ENCODE measurements at regions not wholly inside any gene's neighbourhood (a gene's known extent, or its start where the extent isn't known, plus 50 kb on each side); places are given as distances from the start of the nearest gene placed in this dataset.

DNA sequence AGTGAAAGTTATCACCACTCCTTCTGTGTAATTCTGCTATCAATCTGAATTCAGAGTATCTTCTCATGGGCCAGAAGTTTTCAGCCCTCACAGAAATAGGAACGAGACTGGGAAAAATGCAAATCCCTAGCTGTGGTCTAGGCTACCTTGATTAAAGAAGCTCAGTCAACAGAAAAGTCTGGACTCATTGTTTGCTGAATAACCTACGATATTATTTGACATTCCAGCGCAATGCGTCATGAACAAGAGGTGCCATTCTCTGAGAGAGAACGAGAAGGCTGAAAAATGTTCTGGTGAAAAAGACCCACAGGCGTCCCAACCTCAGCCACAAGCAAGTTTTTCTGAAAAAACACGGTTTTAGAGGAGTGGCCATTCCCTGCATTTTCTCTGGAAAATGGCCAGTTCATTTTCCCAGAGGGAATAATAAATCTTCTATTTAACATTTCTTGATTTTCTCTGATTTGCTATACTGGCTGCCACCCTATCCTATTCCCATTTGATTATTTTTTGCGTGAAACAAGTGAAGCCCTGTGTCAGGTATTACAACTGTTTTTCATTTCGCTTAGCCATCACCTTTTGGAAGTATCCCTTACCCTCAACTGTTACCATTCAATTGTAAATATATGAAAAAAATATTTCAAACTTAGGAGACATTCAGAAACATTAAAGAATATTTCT lies 1117.6 kb upstream of the PRKX start:
- FAIRE-seq, result peak; percentile 43
- no peaks in the 10 kb centered on the region for H3K27me3 ChIP-seq (ENCODE audit: control insufficient read depth, extremely low read depth, insufficient read depth, low read length)
- H3K4me2 ChIP-seq (ENCODE audit: control insufficient read depth, extremely low read depth, insufficient read depth, low read depth, low read length), result no peak overlapping the region

DNA sequence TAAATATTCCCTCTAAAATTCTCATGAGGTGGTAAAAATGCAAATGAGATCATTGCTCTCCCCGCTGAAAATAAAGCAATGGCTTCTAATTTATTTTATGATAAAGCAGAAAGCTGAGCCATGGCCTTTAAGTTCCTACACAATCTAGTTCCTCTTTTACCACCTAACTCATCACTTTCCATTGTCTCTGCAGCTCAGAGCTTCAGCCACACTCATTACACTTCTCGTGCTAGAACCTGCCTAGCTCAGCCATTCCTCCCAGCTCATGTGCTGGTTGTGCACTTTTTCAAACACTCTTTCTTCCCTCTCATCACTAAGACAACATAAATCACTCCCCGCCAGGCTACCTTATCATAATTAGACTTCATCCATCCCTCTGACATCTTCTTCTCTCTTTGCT lies 1112.1 kb upstream of the PRKX start:
- no peaks in the 10 kb centered on the region for H3K9me1 ChIP-seq (ENCODE audit: control insufficient read depth, extremely low read depth, insufficient read depth, low read length)
- H3K36me3 ChIP-seq (ENCODE audit: control insufficient read depth in 2 of 2, extremely low read depth in 1 of 2, insufficient read depth in 2 of 2, low read length in 2 of 2), result no peaks in the 10 kb centered on the region
- FAIRE-seq, result no peak

More for the DNA sequence above, 1117.6 kb upstream of the PRKX start:
- H3K36me3 ChIP-seq (ENCODE audit: control insufficient read depth in 2 of 2, extremely low read depth in 1 of 2, insufficient read depth in 2 of 2, low read length in 2 of 2), result no peaks in the 10 kb centered on the region
- dilution Hi-C loops (cut with MboI; ENCODE audit: extremely low pct_ligation_motif_present, low sequenced_read_pairs), result no loop called here
- no peaks in the 10 kb centered on the region for H4K20me1 ChIP-seq (ENCODE audit: control insufficient read depth, extremely low read depth, insufficient read depth, low read length)
- no peaks in the 10 kb centered on the region for H3K9me1 ChIP-seq (ENCODE audit: control insufficient read depth, extremely low read depth, insufficient read depth, low read length)
- no peak overlapping the region for H2AFZ ChIP-seq (ENCODE audit: control insufficient read depth, low read length)
- DNase-seq (ENCODE audit: low read depth, low spot score), result no peak
- H3K27ac ChIP-seq (ENCODE audit: control insufficient read depth, insufficient read depth, low read length), result no peak overlapping the region
- H3K4me3 ChIP-seq (ENCODE audit: control insufficient read depth in 2 of 3, extremely low read depth in 1 of 3, insufficient read depth in 2 of 3, low read depth in 1 of 3, low read length in 3 of 3), result no peak overlapping the region
- no peaks in the 10 kb centered on the region for H3K4me1 ChIP-seq (ENCODE audit: control insufficient read depth, extremely low read depth, insufficient read depth, low read length)
- TF ChIP-seq, protein P1, sequence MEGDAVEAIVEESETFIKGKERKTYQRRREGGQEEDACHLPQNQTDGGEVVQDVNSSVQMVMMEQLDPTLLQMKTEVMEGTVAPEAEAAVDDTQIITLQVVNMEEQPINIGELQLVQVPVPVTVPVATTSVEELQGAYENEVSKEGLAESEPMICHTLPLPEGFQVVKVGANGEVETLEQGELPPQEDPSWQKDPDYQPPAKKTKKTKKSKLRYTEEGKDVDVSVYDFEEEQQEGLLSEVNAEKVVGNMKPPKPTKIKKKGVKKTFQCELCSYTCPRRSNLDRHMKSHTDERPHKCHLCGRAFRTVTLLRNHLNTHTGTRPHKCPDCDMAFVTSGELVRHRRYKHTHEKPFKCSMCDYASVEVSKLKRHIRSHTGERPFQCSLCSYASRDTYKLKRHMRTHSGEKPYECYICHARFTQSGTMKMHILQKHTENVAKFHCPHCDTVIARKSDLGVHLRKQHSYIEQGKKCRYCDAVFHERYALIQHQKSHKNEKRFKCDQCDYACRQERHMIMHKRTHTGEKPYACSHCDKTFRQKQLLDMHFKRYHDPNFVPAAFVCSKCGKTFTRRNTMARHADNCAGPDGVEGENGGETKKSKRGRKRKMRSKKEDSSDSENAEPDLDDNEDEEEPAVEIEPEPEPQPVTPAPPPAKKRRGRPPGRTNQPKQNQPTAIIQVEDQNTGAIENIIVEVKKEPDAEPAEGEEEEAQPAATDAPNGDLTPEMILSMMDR (optimal IDR thresholded peaks at IDR 0.05 in 1 of 3, IDR thresholded peaks at IDR 0.05 in 1 of 3, conservative IDR thresholded peaks at IDR 0.05 in 1 of 3; ENCODE audit: extremely low read depth in 1 of 3, insufficient read depth in 2 of 3, low read length in 3 of 3), result no peak
- no peak for TF ChIP-seq EZH2 (IDR thresholded peaks at IDR 0.05; ENCODE audit: low read length)
- no peak overlapping the region for H3K9ac ChIP-seq (ENCODE audit: control insufficient read depth, extremely low read depth, insufficient read depth, low read length)
- H3K9me3 ChIP-seq (ENCODE audit: control insufficient read depth, low read depth, low read length), result peaks cover 2% of the 10 kb centered on the region
- no peaks in the 10 kb centered on the region for H3K79me2 ChIP-seq (ENCODE audit: control insufficient read depth, insufficient read depth, low read length)

More for the DNA sequence above, 1112.1 kb upstream of the PRKX start:
- no peaks in the 10 kb centered on the region for H3K9me3 ChIP-seq (ENCODE audit: control insufficient read depth, low read depth, low read length)
- no peaks in the 10 kb centered on the region for H3K4me1 ChIP-seq (ENCODE audit: control insufficient read depth, extremely low read depth, insufficient read depth, low read length)
- DNase-seq (ENCODE audit: low read depth, low spot score), result no peak
- no peak for TF ChIP-seq EZH2 (IDR thresholded peaks at IDR 0.05; ENCODE audit: low read length)
- TF ChIP-seq, protein P1 (optimal IDR thresholded peaks at IDR 0.05 in 1 of 3, IDR thresholded peaks at IDR 0.05 in 1 of 3, conservative IDR thresholded peaks at IDR 0.05 in 1 of 3; ENCODE audit: extremely low read depth in 1 of 3, insufficient read depth in 2 of 3, low read length in 3 of 3), result no peak
- H3K4me2 ChIP-seq (ENCODE audit: control insufficient read depth, extremely low read depth, insufficient read depth, low read depth, low read length), result no peak overlapping the region
- no peaks in the 10 kb centered on the region for H3K27me3 ChIP-seq (ENCODE audit: control insufficient read depth, extremely low read depth, insufficient read depth, low read length)
- H3K4me3 ChIP-seq (ENCODE audit: control insufficient read depth in 2 of 3, extremely low read depth in 1 of 3, insufficient read depth in 2 of 3, low read depth in 1 of 3, low read length in 3 of 3), result no peak overlapping the region
- H3K9ac ChIP-seq (ENCODE audit: control insufficient read depth, extremely low read depth, insufficient read depth, low read length), result no peak overlapping the region
- H3K27ac ChIP-seq (ENCODE audit: control insufficient read depth, insufficient read depth, low read length), result no peak overlapping the region
- no peak overlapping the region for H2AFZ ChIP-seq (ENCODE audit: control insufficient read depth, low read length)
- dilution Hi-C loops (cut with MboI; ENCODE audit: extremely low pct_ligation_motif_present, low sequenced_read_pairs), result no loop called here
- H3K79me2 ChIP-seq (ENCODE audit: control insufficient read depth, insufficient read depth, low read length), result no peaks in the 10 kb centered on the region
- H4K20me1 ChIP-seq (ENCODE audit: control insufficient read depth, extremely low read depth, insufficient read depth, low read length), result no peaks in the 10 kb centered on the region
